DMS153 (cell line): ENCODE measurements at regions not wholly inside any gene's neighbourhood (a gene's known extent, or its start where the extent isn't known, plus 50 kb on each side); places are given as distances from the start of the nearest gene placed in this dataset.
"Not testable (repeated sequence)": the region's sequence is repeated elsewhere in the genome, so short reads cannot be mapped to it uniquely, and the experiment has no call there.

Source experiments
- DNase-seq: peaks from one replicate; lab custom pipeline; 2025; lab: John Stamatoyannopoulos, UW

- no peak for DNase-seq
Measured at GRCh38 chr2:82109418-82109817, 1804.9 kb upstream of the LRRTM1 start.

DNA sequence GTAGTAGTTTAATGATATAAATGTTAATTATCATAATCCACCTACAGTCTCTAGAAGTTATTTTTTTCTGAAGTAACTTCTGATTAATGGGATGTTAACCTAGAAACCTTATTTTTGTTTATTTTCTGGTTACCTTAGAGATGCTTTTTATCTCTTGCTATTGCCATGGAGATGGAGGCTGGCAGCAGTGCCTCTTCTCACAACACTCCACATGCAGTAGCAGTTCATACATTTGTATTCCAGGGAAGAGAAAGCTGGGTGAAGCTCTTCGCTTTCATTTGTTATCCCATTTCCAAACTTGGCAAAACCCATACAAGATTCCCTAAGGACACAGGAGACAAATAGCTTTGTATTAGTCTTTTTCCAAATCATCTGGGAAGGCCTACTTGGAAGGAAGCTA, 1794.1 kb upstream of the LRRTM1 start:
- DNase-seq = no peak

- DNase-seq = no peak
Measured at GRCh38 chr2:82089518-82089917, 1785.0 kb upstream of the LRRTM1 start.

- DNase-seq = no peak
Measured at GRCh38 chr2:82084679-82085392, 1780.3 kb upstream of the LRRTM1 start.

GRCh38 chr2:82075875-82076274, 1771.3 kb upstream of the LRRTM1 start:
- DNase-seq = no peak

- no peak for DNase-seq
Measured at GRCh38 chr2:82062463-82062862, 1757.9 kb upstream of the LRRTM1 start.

GRCh38 chr2:82055846-82056245, 1751.3 kb upstream of the LRRTM1 start:
- DNase-seq = no peak

DNA sequence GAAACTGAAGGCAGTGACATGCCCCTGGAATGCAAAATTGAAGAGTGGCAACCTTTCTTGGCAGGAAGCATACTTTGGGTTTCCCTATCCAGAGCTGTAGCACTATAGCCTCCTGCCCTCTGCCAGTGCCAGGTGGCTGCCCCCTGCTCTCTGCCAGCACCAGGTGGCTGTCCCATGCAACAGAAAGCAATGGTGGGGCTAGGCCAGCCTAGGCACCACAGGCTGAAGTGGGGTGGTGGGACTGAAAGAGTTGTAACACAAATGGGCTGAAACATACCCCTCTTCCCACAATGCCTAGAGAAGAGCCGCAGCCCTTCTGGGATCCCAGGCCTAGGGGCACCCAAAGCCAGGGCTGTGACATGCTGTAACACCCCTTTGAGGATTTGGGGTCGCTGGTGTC, 1739.3 kb upstream of the LRRTM1 start:
- no peak for DNase-seq

GRCh38 chr2:82027921-82028615, 1723.5 kb upstream of the LRRTM1 start:
- DNase-seq = peak; percentile 92

DNA sequence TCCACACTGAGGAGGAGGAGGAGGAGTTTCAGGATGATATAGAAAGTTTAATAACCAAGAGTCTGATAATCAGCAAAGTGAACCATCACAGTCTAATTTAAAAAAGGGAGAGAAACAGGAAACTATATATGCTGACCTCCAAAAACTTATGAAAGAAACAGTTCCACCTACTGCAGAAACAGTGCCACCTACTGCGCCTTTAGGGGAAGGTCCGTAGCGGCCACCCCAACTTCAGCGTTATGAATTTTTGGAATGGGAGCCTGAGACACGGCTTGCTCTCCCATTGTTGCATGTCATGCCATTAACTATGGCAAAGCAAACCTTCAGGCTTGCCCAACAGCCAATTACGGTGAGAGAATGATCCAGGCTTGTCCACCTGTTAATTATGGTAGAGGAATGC, 1719.2 kb upstream of the LRRTM1 start:
- no peak for DNase-seq

- no peak for DNase-seq
Measured at GRCh38 chr2:82013641-82014040, 1709.1 kb upstream of the LRRTM1 start.

- DNase-seq = no peak
Measured at GRCh38 chr2:82007071-82007664, 1702.6 kb upstream of the LRRTM1 start.

DNA sequence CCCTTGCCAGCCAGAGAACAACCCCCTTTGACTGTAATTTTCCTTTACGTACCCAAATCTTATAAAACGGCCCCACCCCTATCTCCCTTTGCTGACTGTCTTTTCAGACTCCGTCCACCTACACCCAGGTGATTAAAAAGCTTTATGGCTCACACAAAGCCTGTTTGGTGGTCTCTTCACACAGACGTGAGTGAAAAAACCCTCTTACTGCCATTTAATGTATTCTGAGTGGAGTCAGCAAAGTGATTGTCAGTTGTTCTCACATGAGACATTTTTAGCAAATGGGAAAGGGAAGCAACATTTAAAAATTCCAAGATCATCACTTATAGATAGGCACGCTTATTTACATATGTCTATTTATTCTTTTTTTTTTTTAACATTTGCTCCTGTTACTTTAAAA, 1701.3 kb upstream of the LRRTM1 start:
- DNase-seq = not testable (repeated sequence)

DNA sequence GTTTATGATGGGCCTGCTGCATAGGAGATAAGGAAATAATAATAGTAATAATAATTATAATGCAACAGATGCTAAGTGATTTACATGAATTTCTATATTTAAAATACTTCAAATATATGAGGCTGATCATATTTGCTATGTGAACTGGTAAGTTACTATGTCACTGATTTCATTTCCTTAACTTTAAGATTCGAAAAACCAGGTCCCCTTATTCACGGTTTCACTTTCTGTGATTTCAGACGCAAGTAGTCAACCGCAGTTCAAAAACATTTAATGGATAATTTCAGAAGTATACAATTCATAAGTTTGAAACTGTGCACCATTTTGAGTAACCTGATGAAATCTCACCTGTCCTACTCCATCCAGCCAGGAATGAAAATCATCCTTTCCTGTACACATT, 1697.1 kb upstream of the LRRTM1 start:
- DNase-seq = no peak

- no peak for DNase-seq
Measured at GRCh38 chr2:82000606-82001005, 1696.1 kb upstream of the LRRTM1 start.

DNA sequence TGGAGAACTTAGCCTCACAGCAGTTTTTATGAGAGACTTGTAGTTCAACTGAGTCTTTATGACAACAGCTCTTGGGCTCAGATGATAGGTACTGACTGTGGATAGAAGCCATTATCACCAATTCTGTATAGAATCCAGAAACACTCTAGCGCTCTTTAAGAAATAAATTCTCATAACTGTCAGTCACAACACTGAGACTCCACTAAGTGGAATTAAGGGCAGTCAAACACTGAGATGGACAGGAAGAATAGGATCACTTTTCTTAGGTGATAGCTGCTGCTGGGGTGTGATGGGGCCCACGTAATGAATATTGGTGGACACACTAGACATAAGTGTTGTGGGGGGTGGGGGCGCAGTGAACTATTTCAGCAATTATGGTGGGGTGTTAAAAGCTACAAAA, 1691.8 kb upstream of the LRRTM1 start:
- no peak for DNase-seq

- no peak for DNase-seq
Measured at GRCh38 chr2:81991282-81991681, 1686.7 kb upstream of the LRRTM1 start.

DNA sequence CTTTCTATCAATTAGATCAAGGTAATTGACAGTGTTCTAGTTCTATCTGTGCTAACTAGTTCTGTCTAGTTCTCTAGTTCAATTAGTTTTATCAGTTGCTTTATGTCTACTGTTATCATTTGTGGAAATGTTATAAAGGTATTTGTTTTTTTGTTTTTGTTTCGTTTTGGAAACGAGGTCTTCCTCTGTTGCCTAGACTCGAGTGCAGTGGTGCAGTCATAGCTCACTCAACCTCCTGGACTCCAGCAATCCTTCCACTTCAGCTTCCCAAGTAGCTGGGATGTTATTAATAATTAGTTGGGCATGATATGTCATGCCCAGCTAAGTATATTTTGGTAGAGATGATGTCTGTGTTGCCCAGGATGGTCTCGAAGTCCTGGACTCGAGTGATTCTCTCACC, 1682.8 kb upstream of the LRRTM1 start:
- no peak for DNase-seq

GRCh38 chr2:81984969-81985637, 1680.6 kb upstream of the LRRTM1 start:
- DNase-seq = no peak

- DNase-seq = no peak
Measured at GRCh38 chr2:81981585-81981984, 1677.0 kb upstream of the LRRTM1 start.

GRCh38 chr2:81979086-81979485, 1674.5 kb upstream of the LRRTM1 start:
- no peak for DNase-seq

DNA sequence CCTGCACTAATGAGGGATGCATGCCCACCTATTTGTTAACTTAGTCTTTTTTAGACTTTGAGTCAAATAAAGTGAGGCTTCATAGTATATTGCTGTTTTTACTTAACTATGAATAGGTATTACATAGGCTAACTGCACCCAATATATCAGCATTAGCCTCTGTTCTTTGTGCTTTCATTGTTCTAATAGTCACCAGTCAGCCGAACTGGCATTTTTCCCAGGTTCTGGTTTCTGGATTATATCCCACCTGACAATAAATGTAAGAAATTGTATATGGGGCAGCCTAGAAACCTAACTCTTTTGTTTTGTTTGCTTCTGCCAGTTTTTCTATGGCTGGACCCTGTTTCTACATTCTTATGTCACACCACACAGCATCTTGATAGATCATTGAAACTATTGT, 1672.4 kb upstream of the LRRTM1 start:
- DNase-seq = no peak

DNA sequence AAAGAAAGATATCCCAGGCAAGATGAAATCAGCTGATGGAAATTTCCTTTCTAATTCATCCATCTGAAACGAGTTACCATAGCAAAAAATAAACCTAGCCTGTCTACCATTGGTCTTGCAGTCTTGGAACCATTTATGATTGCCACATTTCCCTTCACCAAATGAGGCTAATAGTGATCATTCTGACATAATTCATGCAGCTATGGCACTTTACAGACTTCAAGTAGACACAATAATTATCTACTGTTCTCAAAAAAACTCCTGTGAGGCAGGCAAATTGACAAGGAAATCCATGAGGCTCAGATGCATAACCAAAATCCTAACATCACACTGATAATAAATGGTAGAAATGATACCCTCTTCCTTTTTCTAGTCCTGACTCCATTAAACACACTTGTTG, 1669.7 kb upstream of the LRRTM1 start:
- DNase-seq = no peak
